HCT116 (cell line): ENCODE measurements at regions not wholly inside any gene's neighbourhood (a gene's known extent, or its start where the extent isn't known, plus 50 kb on each side); places are given as distances from the start of the nearest gene placed in this dataset.

ENCODE experiments used
- ATAC-seq: fragments of 200-7000 bp; cut with Tn5 transposase; 2 replicates; pipeline ENCODE4 v1.9.1; 2020; ENCODE audit warnings: mild to moderate bottlenecking, moderate library complexity
- BruUV-seq: library from RNA; stranded (reverse); fragments of 400-500 nt; replicated peaks from 2 replicates; lab custom pipeline; 2021; lab: Mats Ljungman, UMichigan
- CTCF ChIA-PET: fragments of 300-600 bp; sonication (Branson Sonifier 250); formaldehyde crosslinking; loops from one replicate; lab custom pipeline; 2021; ENCODE audit warnings: antibody characterized with exemption; lab: Charles Lee
- POLR2A ChIA-PET: fragments of 300-600, 350-600 bp; sonication (Branson Sonifier 250); formaldehyde crosslinking; loops from one replicate; lab custom pipeline; 2021; ENCODE audit warnings: antibody characterized with exemption; lab: Charles Lee
- RAD21 ChIA-PET, 2 experiments: fragments of 300-600 bp; sonication (Branson Sonifier 250); formaldehyde crosslinking; loops; one replicate each; lab custom pipeline; 2023; ENCODE audit warnings: low total read pairs in 2 of 2; ENCODE audit not compliant: uncharacterized antibody in 2 of 2, unreplicated experiment in 2 of 2, low non-redundant PET in 1 of 2; lab: Charles Lee
- DNase-seq: peaks from one replicate; pipeline ENCODE4 v3.0.0-alpha.2; 2010; ENCODE audit warnings: low read depth, low spot score
- H2AFZ ChIP-seq: fragments of 200-600 bp; shearing (Covaris generic), sonication (generic); 2 replicates; pipeline ENCODE4 v1.6.1; 2017; ENCODE audit warnings: low read depth, mixed run types, mixed read lengths, antibody characterized with exemption, low read length; ENCODE audit not compliant: poor library complexity, severe bottlenecking
- H3K27ac ChIP-seq: 2 replicates; pipeline ENCODE4 v1.5.1; 2012; ENCODE audit warnings: low read depth, low read length
- H3K27me3 ChIP-seq: fragments of 200-600 bp; sonication (generic); 2 replicates; pipeline ENCODE4 v1.6.1; 2016; ENCODE audit warnings: mixed run types, low read length, mixed read lengths; ENCODE audit not compliant: insufficient read depth
- H3K36me3 ChIP-seq, 2 experiments: fragments of 200-500 bp in 1 of 2; fragments of 200-600 bp in 1 of 2; sonication (Bioruptor generic) in 1 of 2; sonication (generic) in 1 of 2; 2 replicates each; pipeline versions ENCODE4 v1.5.1 to v1.6.1; 2014 to 2016; ENCODE audit warnings: low read length in 2 of 2, inconsistent platforms in 1 of 2, mixed read lengths in 1 of 2, mixed run types in 1 of 2; ENCODE audit not compliant: insufficient read depth in 2 of 2, control insufficient read depth in 1 of 2
- H3K4me1 ChIP-seq, 2 experiments: fragments of 200-600 bp in 1 of 2; sonication (generic) in 1 of 2; 2 replicates each; pipeline versions ENCODE4 v1.5.1 to v1.6.1; 2012 to 2017; ENCODE audit warnings: low read length in 2 of 2, inconsistent platforms in 1 of 2, mild to moderate bottlenecking in 1 of 2, mixed read lengths in 1 of 2, mixed run types in 1 of 2, moderate library complexity in 1 of 2; ENCODE audit not compliant: insufficient read depth in 2 of 2, control insufficient read depth in 1 of 2
- H3K4me2 ChIP-seq: fragments of 200-600 bp; sonication (generic); 2 replicates; pipeline ENCODE4 v1.6.1; 2017; ENCODE audit warnings: mixed run types, low read length, mixed read lengths
- H3K4me3 ChIP-seq, 2 experiments: fragments of 200-600 bp in 1 of 2; sonication (generic) in 1 of 2; replicated peaks in 1 of 2; 2 replicates each; pipeline ENCODE4 v1.5.1; 2011 to 2016; ENCODE audit warnings: low read length in 2 of 2, control low read depth in 1 of 2, low read depth in 1 of 2, mild to moderate bottlenecking in 1 of 2, mixed read lengths in 1 of 2, mixed run types in 1 of 2
- H3K79me2 ChIP-seq: fragments of 200-600 bp; sonication (generic); 2 replicates; pipeline ENCODE4 v1.6.1; 2017; ENCODE audit warnings: mild to moderate bottlenecking, mixed run types, low read length, moderate library complexity, mixed read lengths; ENCODE audit not compliant: insufficient read depth
- H3K9ac ChIP-seq: fragments of 200-600 bp; sonication (generic); 2 replicates; pipeline ENCODE4 v1.6.1; 2016; ENCODE audit warnings: low read length, mixed read lengths
- H3K9me2 ChIP-seq: fragments of 200-600 bp; sonication (generic), shearing (Covaris generic); 2 replicates; pipeline ENCODE4 v1.6.1; 2017; ENCODE audit warnings: mixed run types, mild to moderate bottlenecking, moderate library complexity; ENCODE audit not compliant: insufficient read depth
- H3K9me3 ChIP-seq, 2 experiments: fragments of 200-500 bp in 1 of 2; fragments of 200-600 bp in 1 of 2; sonication (Bioruptor generic) in 1 of 2; sonication (generic) in 1 of 2; 2 replicates each; pipeline ENCODE4 v1.6.1; 2014 to 2017; ENCODE audit warnings: low read length in 2 of 2, mixed read lengths in 2 of 2, inconsistent platforms in 1 of 2, low read depth in 1 of 2, mild to moderate bottlenecking in 1 of 2, mixed run types in 1 of 2, moderate library complexity in 1 of 2; ENCODE audit not compliant: control insufficient read depth in 1 of 2, insufficient read depth in 1 of 2
- H4K20me1 ChIP-seq: fragments of 200-600 bp; sonication (generic), shearing (Covaris generic); 2 replicates; pipeline ENCODE4 v1.6.1; 2017; ENCODE audit warnings: mixed run types, mild to moderate bottlenecking, moderate library complexity; ENCODE audit not compliant: insufficient read depth
- ATF3 ChIP-seq: IDR thresholded peaks from 2 replicates; pipeline ENCODE4 v1.6.1; 2012
- CBX3 ChIP-seq: IDR thresholded peaks from 2 replicates; pipeline ENCODE4 v1.6.1; 2012; ENCODE audit warnings: low read depth
- CEBPB ChIP-seq: IDR thresholded peaks from 2 replicates; pipeline ENCODE4 v1.6.1; 2012; ENCODE audit warnings: low read depth
- EGR1 ChIP-seq: IDR thresholded peaks from 2 replicates; pipeline ENCODE4 v1.6.1; 2012; ENCODE audit warnings: low read depth
- FOSL1 ChIP-seq: IDR thresholded peaks from 2 replicates; pipeline ENCODE4 v1.6.1; 2012; ENCODE audit warnings: low read depth
- JUND ChIP-seq: IDR thresholded peaks from 2 replicates; pipeline ENCODE4 v1.6.1; 2012
- MAX ChIP-seq: IDR thresholded peaks from 2 replicates; pipeline ENCODE4 v1.6.1; 2012
- POLR2AphosphoS5 ChIP-seq: IDR thresholded peaks from 2 replicates; pipeline ENCODE4 v1.6.1; 2011; ENCODE audit warnings: mild to moderate bottlenecking, low read depth, low read length, moderate library complexity
- RAD21 ChIP-seq: IDR thresholded peaks from 2 replicates; pipeline ENCODE4 v1.6.1; 2012; ENCODE audit warnings: low read depth, mild to moderate bottlenecking
- SIN3A ChIP-seq: IDR thresholded peaks from 2 replicates; pipeline ENCODE4 v1.6.1; 2012; ENCODE audit warnings: low read depth
- SRF ChIP-seq: IDR thresholded peaks from 2 replicates; pipeline ENCODE4 v1.6.1; 2012; ENCODE audit warnings: low read depth
- ZFX ChIP-seq: fragments of 450-650 bp; IDR thresholded peaks from 2 replicates; pipeline ENCODE4 v1.6.1; 2017
- ZNF274 ChIP-seq: fragments of 200-500 bp; sonication (Bioruptor generic); IDR thresholded peaks from 2 replicates; pipeline ENCODE4 v1.6.1; 2014; ENCODE audit warnings: mild to moderate bottlenecking, low read depth, low read length, inconsistent platforms
- intact Hi-C: fragments of 100-400 bp; cut with micrococcal nuclease; formaldehyde crosslinking; loops from 2 replicates; pipeline ENCODE4 v1.10.0; 2022
- TF ChIP-seq, protein P1 (sequence below): IDR thresholded peaks from 2 replicates; pipeline ENCODE4 v1.6.1; 2012; ENCODE audit warnings: low read depth
- TF ChIP-seq, protein P2 (sequence below): IDR thresholded peaks from 2 replicates; pipeline ENCODE4 v1.6.1; 2011; ENCODE audit warnings: mild to moderate bottlenecking, low read length, moderate library complexity; ENCODE audit not compliant: insufficient replicate concordance; ENCODE audit errors: extremely low read depth
- TF ChIP-seq, protein P3 (sequence below), 3 experiments: fragments of 200-600 bp in 1 of 3; sonication (generic) in 1 of 3; IDR thresholded peaks in 2 of 3; conservative IDR thresholded peaks in 1 of 3; 2 replicates each; pipeline ENCODE4 v1.5.1; 2012 to 2017; ENCODE audit warnings: low read depth in 2 of 3, low read length in 2 of 3, antibody characterized with exemption in 1 of 3, borderline replicate concordance in 1 of 3, control low read depth in 1 of 3, mild to moderate bottlenecking in 1 of 3, mixed read lengths in 1 of 3, mixed run types in 1 of 3, moderate library complexity in 1 of 3; ENCODE audit not compliant: insufficient read depth in 1 of 3

- Histone ChIP-seq H3K79me2 (no peaks in the 10 kb centered on the region), H3K9ac (no peak overlapping the region), H3K4me2 (no peak overlapping the region), H2AFZ (no peak overlapping the region), H3K4me1 (no peaks in the 10 kb centered on the region), H3K27ac (no peak overlapping the region), H3K36me3 (no peaks in the 10 kb centered on the region), H3K4me3 (no peak overlapping the region), H4K20me1 (no peaks in the 10 kb centered on the region), H3K9me2 (no peaks in the 10 kb centered on the region), H3K27me3 (peaks cover 29% of the 10 kb centered on the region), H3K9me3 (no peaks in the 10 kb centered on the region)
- ChIA-PET CTCF (no interaction called here), POLR2A (no interaction called here), RAD21 (no interaction called here)
- DNase-seq (no peak), ATAC-seq (no peak)
- intact Hi-C loops: no loop called here
- no TSS peak for BruUV-seq
- TF ChIP-seq, protein P1, sequence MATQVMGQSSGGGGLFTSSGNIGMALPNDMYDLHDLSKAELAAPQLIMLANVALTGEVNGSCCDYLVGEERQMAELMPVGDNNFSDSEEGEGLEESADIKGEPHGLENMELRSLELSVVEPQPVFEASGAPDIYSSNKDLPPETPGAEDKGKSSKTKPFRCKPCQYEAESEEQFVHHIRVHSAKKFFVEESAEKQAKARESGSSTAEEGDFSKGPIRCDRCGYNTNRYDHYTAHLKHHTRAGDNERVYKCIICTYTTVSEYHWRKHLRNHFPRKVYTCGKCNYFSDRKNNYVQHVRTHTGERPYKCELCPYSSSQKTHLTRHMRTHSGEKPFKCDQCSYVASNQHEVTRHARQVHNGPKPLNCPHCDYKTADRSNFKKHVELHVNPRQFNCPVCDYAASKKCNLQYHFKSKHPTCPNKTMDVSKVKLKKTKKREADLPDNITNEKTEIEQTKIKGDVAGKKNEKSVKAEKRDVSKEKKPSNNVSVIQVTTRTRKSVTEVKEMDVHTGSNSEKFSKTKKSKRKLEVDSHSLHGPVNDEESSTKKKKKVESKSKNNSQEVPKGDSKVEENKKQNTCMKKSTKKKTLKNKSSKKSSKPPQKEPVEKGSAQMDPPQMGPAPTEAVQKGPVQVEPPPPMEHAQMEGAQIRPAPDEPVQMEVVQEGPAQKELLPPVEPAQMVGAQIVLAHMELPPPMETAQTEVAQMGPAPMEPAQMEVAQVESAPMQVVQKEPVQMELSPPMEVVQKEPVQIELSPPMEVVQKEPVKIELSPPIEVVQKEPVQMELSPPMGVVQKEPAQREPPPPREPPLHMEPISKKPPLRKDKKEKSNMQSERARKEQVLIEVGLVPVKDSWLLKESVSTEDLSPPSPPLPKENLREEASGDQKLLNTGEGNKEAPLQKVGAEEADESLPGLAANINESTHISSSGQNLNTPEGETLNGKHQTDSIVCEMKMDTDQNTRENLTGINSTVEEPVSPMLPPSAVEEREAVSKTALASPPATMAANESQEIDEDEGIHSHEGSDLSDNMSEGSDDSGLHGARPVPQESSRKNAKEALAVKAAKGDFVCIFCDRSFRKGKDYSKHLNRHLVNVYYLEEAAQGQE: no peak
- no peak for TF ChIP-seq CBX3
- no peak for TF ChIP-seq FOSL1
- TF ChIP-seq ZFX: no peak
- TF ChIP-seq ATF3: no peak
- TF ChIP-seq ZNF274: no peak
- no peak for TF ChIP-seq SIN3A
- TF ChIP-seq, protein P2, sequence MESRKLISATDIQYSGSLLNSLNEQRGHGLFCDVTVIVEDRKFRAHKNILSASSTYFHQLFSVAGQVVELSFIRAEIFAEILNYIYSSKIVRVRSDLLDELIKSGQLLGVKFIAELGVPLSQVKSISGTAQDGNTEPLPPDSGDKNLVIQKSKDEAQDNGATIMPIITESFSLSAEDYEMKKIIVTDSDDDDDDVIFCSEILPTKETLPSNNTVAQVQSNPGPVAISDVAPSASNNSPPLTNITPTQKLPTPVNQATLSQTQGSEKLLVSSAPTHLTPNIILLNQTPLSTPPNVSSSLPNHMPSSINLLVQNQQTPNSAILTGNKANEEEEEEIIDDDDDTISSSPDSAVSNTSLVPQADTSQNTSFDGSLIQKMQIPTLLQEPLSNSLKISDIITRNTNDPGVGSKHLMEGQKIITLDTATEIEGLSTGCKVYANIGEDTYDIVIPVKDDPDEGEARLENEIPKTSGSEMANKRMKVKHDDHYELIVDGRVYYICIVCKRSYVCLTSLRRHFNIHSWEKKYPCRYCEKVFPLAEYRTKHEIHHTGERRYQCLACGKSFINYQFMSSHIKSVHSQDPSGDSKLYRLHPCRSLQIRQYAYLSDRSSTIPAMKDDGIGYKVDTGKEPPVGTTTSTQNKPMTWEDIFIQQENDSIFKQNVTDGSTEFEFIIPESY: no peak
- TF ChIP-seq RAD21: no peak
- TF ChIP-seq EGR1: no peak
- TF ChIP-seq JUND: no peak
- TF ChIP-seq SRF: no peak
- TF ChIP-seq, protein P3, sequence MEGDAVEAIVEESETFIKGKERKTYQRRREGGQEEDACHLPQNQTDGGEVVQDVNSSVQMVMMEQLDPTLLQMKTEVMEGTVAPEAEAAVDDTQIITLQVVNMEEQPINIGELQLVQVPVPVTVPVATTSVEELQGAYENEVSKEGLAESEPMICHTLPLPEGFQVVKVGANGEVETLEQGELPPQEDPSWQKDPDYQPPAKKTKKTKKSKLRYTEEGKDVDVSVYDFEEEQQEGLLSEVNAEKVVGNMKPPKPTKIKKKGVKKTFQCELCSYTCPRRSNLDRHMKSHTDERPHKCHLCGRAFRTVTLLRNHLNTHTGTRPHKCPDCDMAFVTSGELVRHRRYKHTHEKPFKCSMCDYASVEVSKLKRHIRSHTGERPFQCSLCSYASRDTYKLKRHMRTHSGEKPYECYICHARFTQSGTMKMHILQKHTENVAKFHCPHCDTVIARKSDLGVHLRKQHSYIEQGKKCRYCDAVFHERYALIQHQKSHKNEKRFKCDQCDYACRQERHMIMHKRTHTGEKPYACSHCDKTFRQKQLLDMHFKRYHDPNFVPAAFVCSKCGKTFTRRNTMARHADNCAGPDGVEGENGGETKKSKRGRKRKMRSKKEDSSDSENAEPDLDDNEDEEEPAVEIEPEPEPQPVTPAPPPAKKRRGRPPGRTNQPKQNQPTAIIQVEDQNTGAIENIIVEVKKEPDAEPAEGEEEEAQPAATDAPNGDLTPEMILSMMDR (IDR thresholded peaks at IDR 0.05 in 2 of 3, conservative IDR thresholded peaks at IDR 0.05 in 1 of 3; ENCODE audit: borderline replicate concordance in 1 of 3, insufficient read depth in 1 of 3, low read depth in 2 of 3, low read length in 2 of 3): no peak
- no peak for TF ChIP-seq MAX
- no peak for TF ChIP-seq POLR2AphosphoS5
- no peak for TF ChIP-seq CEBPB
Observed at GRCh38 chr3:66152336-66152735, 68.5 kb upstream of the SLC25A26 start.
